Keratinocyte (primary cell): ENCODE measurements at regions not wholly inside any gene's neighbourhood (a gene's known extent, or its start where the extent isn't known, plus 50 kb on each side); places are given as distances from the start of the nearest gene placed in this dataset.

ENCODE experiments used
- DNase-seq: peaks from one replicate; pipeline ENCODE4 v3.0.0-alpha.2; 2011; ENCODE audit warnings: low read depth, missing footprints, low spot score
- FAIRE-seq: peaks from 2 replicates; lab custom pipeline; 2011; peaks lifted over from hg19 to GRCh38; lab: Jason Lieb, UNC
- H2AFZ ChIP-seq: 2 replicates; pipeline ENCODE4 v1.6.0; 2012; ENCODE audit warnings: low read length, control low read depth, inconsistent platforms; ENCODE audit not compliant: control insufficient read depth
- H3K27ac ChIP-seq: 2 replicates; pipeline ENCODE4 v1.5.1; 2011; ENCODE audit warnings: low read length; ENCODE audit not compliant: control insufficient read depth, insufficient read depth
- H3K27me3 ChIP-seq: 3 replicates; pipeline ENCODE4 v1.6.0; 2011; ENCODE audit warnings: low read length; ENCODE audit not compliant: control insufficient read depth, insufficient read depth; ENCODE audit errors: extremely low read depth
- H3K36me3 ChIP-seq, 2 experiments: 2 replicates in 1 of 2; 3 replicates in 1 of 2; pipeline ENCODE4 v1.5.1; 2011; ENCODE audit warnings: low read length in 2 of 2, mild to moderate bottlenecking in 1 of 2; ENCODE audit not compliant: control insufficient read depth in 2 of 2, insufficient read depth in 2 of 2; ENCODE audit errors: extremely low read depth in 1 of 2
- H3K4me1 ChIP-seq: 3 replicates; pipeline ENCODE4 v1.5.1; 2011; ENCODE audit warnings: low read length; ENCODE audit not compliant: control insufficient read depth, insufficient read depth; ENCODE audit errors: extremely low read depth
- H3K4me2 ChIP-seq: 3 replicates; pipeline ENCODE4 v1.6.0; 2011; ENCODE audit warnings: low read depth, low read length; ENCODE audit not compliant: control insufficient read depth, insufficient read depth; ENCODE audit errors: extremely low read depth
- H3K4me3 ChIP-seq, 3 experiments: fragments of 200-600 bp in 1 of 3; sonication (generic) in 1 of 3; 2 replicates in 2 of 3; 3 replicates in 1 of 3; pipeline ENCODE4 v1.5.1; 2011 to 2016; ENCODE audit warnings: low read length in 3 of 3, mild to moderate bottlenecking in 3 of 3, control low read depth in 2 of 3, inconsistent platforms in 1 of 3, low read depth in 1 of 3, mixed read lengths in 1 of 3, mixed run types in 1 of 3, moderate library complexity in 1 of 3; ENCODE audit not compliant: control insufficient read depth in 2 of 3, insufficient read depth in 2 of 3; ENCODE audit errors: extremely low read depth in 1 of 3
- H3K79me2 ChIP-seq: 2 replicates; pipeline ENCODE4 v1.6.0; 2012; ENCODE audit warnings: low read length; ENCODE audit not compliant: control insufficient read depth, insufficient read depth
- H3K9ac ChIP-seq: 3 replicates; pipeline ENCODE4 v1.6.0; 2011; ENCODE audit warnings: low read length; ENCODE audit not compliant: control insufficient read depth, insufficient read depth; ENCODE audit errors: extremely low read depth
- H3K9me1 ChIP-seq: 3 replicates; pipeline ENCODE4 v1.6.0; 2011; ENCODE audit warnings: low read length; ENCODE audit not compliant: control insufficient read depth, insufficient read depth; ENCODE audit errors: extremely low read depth
- H3K9me3 ChIP-seq: 2 replicates; pipeline ENCODE4 v1.5.1; 2012; ENCODE audit warnings: low read depth, low read length; ENCODE audit not compliant: control insufficient read depth
- H4K20me1 ChIP-seq: 3 replicates; pipeline ENCODE4 v1.6.0; 2011; ENCODE audit warnings: low read length; ENCODE audit not compliant: control insufficient read depth, insufficient read depth; ENCODE audit errors: extremely low read depth
- EZH2 ChIP-seq: IDR thresholded peaks from one replicate; pipeline ENCODE4 v1.6.1; 2012; ENCODE audit warnings: inconsistent platforms, mild to moderate bottlenecking, low read length, moderate library complexity
- dilution Hi-C: fragments of 300-500 bp; cut with MboI; formaldehyde crosslinking; loops from one replicate; pipeline ENCODE4 v1.7.0; 2020; ENCODE audit warnings: low sequenced_read_pairs; ENCODE audit not compliant: extremely low pct_ligation_motif_present
- TF ChIP-seq, protein P1 (sequence below), 3 experiments: IDR thresholded peaks in 1 of 3; conservative IDR thresholded peaks in 1 of 3; optimal IDR thresholded peaks in 1 of 3; 2 replicates in 2 of 3; 3 replicates in 1 of 3; pipeline versions ENCODE3 to v1.5.1; 2011; ENCODE audit warnings: low read length in 3 of 3, mild to moderate bottlenecking in 3 of 3, moderate library complexity in 2 of 3, control low read depth in 1 of 3, inconsistent platforms in 1 of 3; ENCODE audit not compliant: insufficient read depth in 2 of 3; ENCODE audit errors: extremely low read depth in 1 of 3

DNA sequence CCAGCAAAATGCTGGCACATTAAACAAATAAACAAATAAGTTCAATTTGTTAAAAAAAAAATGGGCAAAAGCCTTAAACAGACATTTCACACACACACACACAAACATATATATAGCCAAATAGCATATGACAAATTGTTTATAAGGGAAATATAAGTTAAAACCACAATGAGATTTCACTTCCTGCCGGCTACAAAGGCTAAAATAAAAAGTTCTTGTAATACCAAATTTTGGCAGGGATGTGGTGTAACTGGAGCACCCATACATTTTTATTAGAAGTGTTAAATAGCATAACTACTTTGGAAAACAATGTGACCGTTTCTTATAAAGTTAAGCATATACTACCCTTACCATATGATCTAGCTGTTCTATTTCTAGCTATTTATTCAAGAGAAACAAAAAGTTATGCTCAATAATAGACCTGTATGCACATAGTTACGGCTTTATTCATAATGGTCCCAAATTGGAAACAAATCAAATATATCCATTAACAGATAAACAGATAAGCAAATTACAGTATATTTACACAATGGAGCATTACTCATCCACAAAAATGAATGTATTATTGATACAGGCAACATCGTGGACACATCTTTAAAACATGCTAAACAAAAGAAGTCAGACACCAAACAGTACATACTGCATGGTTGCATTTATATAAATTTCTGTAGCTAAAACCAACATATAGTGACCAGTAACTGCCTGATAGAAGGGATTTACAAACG, 93.9 kb downstream of the EOMES start:
- no peak overlapping the region for H3K4me3 ChIP-seq
- H3K4me1 ChIP-seq, result peaks cover 15% of the 10 kb centered on the region
- no peaks in the 10 kb centered on the region for H3K79me2 ChIP-seq
- H3K36me3 ChIP-seq, result no peaks in the 10 kb centered on the region
- no peak overlapping the region for H2AFZ ChIP-seq
- dilution Hi-C loops, result no loop called here
- H3K27ac ChIP-seq, result no peak overlapping the region
- no peaks in the 10 kb centered on the region for H4K20me1 ChIP-seq
- H3K4me2 ChIP-seq, result no peak overlapping the region
- H3K9me3 ChIP-seq, result no peaks in the 10 kb centered on the region
- H3K9ac ChIP-seq, result no peak overlapping the region
- no peak for DNase-seq
- TF ChIP-seq, protein P1, sequence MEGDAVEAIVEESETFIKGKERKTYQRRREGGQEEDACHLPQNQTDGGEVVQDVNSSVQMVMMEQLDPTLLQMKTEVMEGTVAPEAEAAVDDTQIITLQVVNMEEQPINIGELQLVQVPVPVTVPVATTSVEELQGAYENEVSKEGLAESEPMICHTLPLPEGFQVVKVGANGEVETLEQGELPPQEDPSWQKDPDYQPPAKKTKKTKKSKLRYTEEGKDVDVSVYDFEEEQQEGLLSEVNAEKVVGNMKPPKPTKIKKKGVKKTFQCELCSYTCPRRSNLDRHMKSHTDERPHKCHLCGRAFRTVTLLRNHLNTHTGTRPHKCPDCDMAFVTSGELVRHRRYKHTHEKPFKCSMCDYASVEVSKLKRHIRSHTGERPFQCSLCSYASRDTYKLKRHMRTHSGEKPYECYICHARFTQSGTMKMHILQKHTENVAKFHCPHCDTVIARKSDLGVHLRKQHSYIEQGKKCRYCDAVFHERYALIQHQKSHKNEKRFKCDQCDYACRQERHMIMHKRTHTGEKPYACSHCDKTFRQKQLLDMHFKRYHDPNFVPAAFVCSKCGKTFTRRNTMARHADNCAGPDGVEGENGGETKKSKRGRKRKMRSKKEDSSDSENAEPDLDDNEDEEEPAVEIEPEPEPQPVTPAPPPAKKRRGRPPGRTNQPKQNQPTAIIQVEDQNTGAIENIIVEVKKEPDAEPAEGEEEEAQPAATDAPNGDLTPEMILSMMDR (optimal IDR thresholded peaks at IDR 0.05 in 1 of 3, IDR thresholded peaks at IDR 0.05 in 1 of 3, conservative IDR thresholded peaks at IDR 0.05 in 1 of 3; ENCODE audit: extremely low read depth in 1 of 3, insufficient read depth in 2 of 3, low read length in 3 of 3), result no peak
- no peak for TF ChIP-seq EZH2
- no peaks in the 10 kb centered on the region for H3K9me1 ChIP-seq
- H3K27me3 ChIP-seq, result no peaks in the 10 kb centered on the region
- FAIRE-seq, result no peak

DNA sequence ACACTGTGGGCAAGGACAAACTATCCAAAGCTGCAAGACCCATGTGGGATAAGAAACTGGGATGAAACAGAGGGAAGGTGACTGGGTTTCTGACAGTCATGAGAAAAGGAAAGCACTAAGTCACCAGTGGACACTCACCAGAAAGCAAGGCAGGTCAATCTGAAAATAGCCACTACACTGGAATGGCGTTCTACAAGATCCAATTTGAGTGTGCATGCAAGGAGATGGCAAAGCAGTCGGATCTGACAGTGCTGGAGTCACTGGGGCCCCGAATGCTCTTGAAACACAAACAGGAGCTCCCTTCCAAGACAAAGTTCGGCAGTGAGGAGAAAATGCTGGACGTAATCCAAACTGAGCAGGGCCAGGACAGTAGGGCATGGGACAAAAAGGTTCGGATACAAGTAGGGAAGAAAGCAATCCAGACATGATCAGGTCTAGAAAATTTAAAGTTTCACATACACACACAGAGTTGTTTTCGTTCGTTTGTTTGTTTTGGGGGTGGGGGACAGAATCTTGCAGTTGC, 95.5 kb downstream of the EOMES start:
- no peaks in the 10 kb centered on the region for H3K9me3 ChIP-seq
- H4K20me1 ChIP-seq, result no peaks in the 10 kb centered on the region
- dilution Hi-C loops, result no loop called here
- H3K4me3 ChIP-seq, result no peak overlapping the region
- H3K9me1 ChIP-seq, result no peaks in the 10 kb centered on the region
- no peak overlapping the region for H3K9ac ChIP-seq
- TF ChIP-seq, protein P1 (optimal IDR thresholded peaks at IDR 0.05 in 1 of 3, IDR thresholded peaks at IDR 0.05 in 1 of 3, conservative IDR thresholded peaks at IDR 0.05 in 1 of 3; ENCODE audit: extremely low read depth in 1 of 3, insufficient read depth in 2 of 3, low read length in 3 of 3), result no peak
- no peak for TF ChIP-seq EZH2
- H3K36me3 ChIP-seq, result no peaks in the 10 kb centered on the region
- peaks cover 9% of the 10 kb centered on the region for H3K4me1 ChIP-seq
- H3K27me3 ChIP-seq, result no peaks in the 10 kb centered on the region
- H3K27ac ChIP-seq, result no peak overlapping the region
- no peak overlapping the region for H3K4me2 ChIP-seq
- no peak for DNase-seq
- no peak for FAIRE-seq
- no peaks in the 10 kb centered on the region for H3K79me2 ChIP-seq
- no peak overlapping the region for H2AFZ ChIP-seq
